Coronary artery (tissue), 2 donors: ENCODE measurements at regions not wholly inside any gene's neighbourhood (a gene's known extent, or its start where the extent isn't known, plus 50 kb on each side); places are given as distances from the start of the nearest gene placed in this dataset.

Source experiments
- DNase-seq: peaks from one replicate; pipeline ENCODE4 v3.0.0-alpha.2; 2017; ENCODE audit warnings: low spot score
- H3K27ac ChIP-seq, 2 donors: fragments of 200-600 bp; sonication (generic); one replicate each; pipeline ENCODE4 v1.5.1; 2016 to 2019
- H3K4me3 ChIP-seq: fragments of 200-600 bp; sonication (generic); 2 replicates; pipeline ENCODE4 v1.5.1; 2016; ENCODE audit warnings: mild to moderate bottlenecking, moderate library complexity
- TF ChIP-seq, protein P1 (sequence below): fragments of 200-600 bp; sonication (generic); IDR thresholded peaks from one replicate; pipeline ENCODE4 v1.5.1; 2019; ENCODE audit warnings: antibody characterized with exemption

DNA sequence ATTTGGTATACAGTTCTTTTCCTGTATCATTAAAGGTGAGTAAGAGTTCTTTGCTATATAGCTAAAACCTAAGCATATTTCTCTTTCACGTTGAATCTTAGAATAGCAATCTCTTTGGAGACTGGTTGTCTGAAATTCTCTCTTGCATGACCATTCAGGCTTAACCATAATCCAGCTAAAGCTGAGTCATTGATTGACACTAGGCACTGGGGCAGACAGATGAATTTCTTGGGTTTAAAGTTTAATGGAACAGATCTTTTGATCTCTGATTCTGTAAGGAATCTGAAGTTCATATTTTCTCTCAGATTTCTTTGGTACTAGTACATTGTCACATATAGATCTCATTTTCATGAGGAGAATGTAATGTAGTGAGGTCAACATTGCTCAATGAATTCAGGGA is 397.3 kb upstream of the MIR17HG start:
- DNase-seq: no peak
- H3K27ac ChIP-seq: no peak overlapping the region
- TF ChIP-seq, protein P1, sequence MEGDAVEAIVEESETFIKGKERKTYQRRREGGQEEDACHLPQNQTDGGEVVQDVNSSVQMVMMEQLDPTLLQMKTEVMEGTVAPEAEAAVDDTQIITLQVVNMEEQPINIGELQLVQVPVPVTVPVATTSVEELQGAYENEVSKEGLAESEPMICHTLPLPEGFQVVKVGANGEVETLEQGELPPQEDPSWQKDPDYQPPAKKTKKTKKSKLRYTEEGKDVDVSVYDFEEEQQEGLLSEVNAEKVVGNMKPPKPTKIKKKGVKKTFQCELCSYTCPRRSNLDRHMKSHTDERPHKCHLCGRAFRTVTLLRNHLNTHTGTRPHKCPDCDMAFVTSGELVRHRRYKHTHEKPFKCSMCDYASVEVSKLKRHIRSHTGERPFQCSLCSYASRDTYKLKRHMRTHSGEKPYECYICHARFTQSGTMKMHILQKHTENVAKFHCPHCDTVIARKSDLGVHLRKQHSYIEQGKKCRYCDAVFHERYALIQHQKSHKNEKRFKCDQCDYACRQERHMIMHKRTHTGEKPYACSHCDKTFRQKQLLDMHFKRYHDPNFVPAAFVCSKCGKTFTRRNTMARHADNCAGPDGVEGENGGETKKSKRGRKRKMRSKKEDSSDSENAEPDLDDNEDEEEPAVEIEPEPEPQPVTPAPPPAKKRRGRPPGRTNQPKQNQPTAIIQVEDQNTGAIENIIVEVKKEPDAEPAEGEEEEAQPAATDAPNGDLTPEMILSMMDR: no peak

GRCh38 chr13:90951663-90952062 is 395.8 kb upstream of the MIR17HG start:
- no peak for DNase-seq
- Histone ChIP-seq H3K27ac (no peak overlapping the region), H3K4me3 (no peak overlapping the region)
- TF ChIP-seq, protein P1: no peak

More for the DNA sequence above, 397.3 kb upstream of the MIR17HG start:
- no peak overlapping the region for H3K4me3 ChIP-seq

DNA sequence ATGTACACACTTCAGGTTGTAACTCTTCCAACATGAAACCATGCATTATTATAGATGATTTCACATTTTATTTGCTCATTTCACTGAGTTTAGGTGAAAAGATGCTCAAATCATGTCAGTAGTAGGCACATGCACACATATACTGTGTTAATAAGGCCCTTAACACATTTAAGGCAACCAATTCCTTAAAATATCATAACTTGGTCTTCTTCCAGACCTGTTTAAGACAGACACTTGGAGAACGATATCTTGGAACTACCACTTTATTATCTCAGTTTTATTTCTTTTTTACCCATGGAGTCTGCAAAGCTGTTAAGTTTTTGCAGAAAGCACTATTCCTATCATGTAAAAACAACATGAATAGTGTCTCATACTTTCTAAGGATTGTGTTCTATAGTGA is 395.2 kb upstream of the MIR17HG start:
- Histone ChIP-seq H3K27ac (no peak overlapping the region), H3K4me3 (no peak overlapping the region)
- TF ChIP-seq, protein P1: no peak
- DNase-seq: no peak

- TF ChIP-seq, protein P1: no peak
- no peak overlapping the region for H3K27ac ChIP-seq
- DNase-seq: no peak
These were observed 392.8 kb upstream of the MIR17HG start for GRCh38 chr13:90954605-90955195.

GRCh38 chr13:90956031-90956430 is 391.5 kb upstream of the MIR17HG start:
- no peak overlapping the region for H3K4me3 ChIP-seq
- TF ChIP-seq, protein P1: no peak
- DNase-seq: no peak
- no peak overlapping the region for H3K27ac ChIP-seq

More at GRCh38 chr13:90954605-90955195, 392.8 kb upstream of the MIR17HG start:
- no peak overlapping the region for H3K4me3 ChIP-seq

DNA sequence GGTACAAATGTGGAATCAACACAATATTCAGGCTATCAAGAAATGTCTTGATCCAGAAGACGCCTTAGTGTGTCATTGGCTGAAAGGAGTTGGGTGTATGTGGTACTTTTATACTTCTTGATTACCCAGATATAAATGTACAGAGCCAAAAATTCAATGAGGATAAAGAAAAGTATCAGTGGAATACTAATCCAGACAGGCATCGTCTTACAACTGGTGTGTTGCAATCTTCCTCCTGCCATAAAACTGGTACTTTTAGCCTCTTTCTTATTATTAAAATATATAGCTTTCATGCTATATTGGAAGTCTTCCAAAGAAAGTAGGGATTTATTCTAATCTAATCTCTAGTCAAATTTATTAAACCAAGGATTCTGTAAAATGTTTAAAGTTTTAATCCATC is 388.6 kb upstream of the MIR17HG start:
- H3K4me3 ChIP-seq: no peak overlapping the region
- TF ChIP-seq, protein P1: no peak
- no peak for DNase-seq
- no peak overlapping the region for H3K27ac ChIP-seq

GRCh38 chr13:90968166-90968904 is 379.2 kb upstream of the MIR17HG start:
- no peak overlapping the region for H3K4me3 ChIP-seq
- no peak overlapping the region for H3K27ac ChIP-seq
- TF ChIP-seq, protein P1: no peak
- DNase-seq: no peak
